DOHH2 (cell line): ENCODE measurements at regions not wholly inside any gene's neighbourhood (a gene's known extent, or its start where the extent isn't known, plus 50 kb on each side); places are given as distances from the start of the nearest gene placed in this dataset.

ENCODE experiments used
- H3F3A ChIP-seq: fragments of 200-600 bp; sonication (generic), shearing (Covaris generic); 2 replicates; pipeline ENCODE4 v1.6.0; 2016; ENCODE audit warnings: antibody characterized with exemption, mild to moderate bottlenecking; ENCODE audit not compliant: control insufficient read depth, insufficient read depth
- H3K27ac ChIP-seq: fragments of 200-600 bp; sonication (generic); 2 replicates; pipeline ENCODE4 v1.5.1; 2014; ENCODE audit warnings: low read depth, mild to moderate bottlenecking, low read length, moderate library complexity
- H3K27me3 ChIP-seq: fragments of 200-600 bp; sonication (generic); 2 replicates; pipeline ENCODE4 v1.6.1; 2014; ENCODE audit warnings: mild to moderate bottlenecking, low read length, mixed read lengths; ENCODE audit not compliant: control insufficient read depth
- H3K36me3 ChIP-seq: fragments of 200-600 bp; sonication (generic); 2 replicates; pipeline ENCODE4 v1.6.1; 2014; ENCODE audit warnings: mild to moderate bottlenecking, low read length, moderate library complexity, mixed read lengths; ENCODE audit not compliant: control insufficient read depth
- H3K4me1 ChIP-seq: fragments of 200-600 bp; sonication (generic); 2 replicates; pipeline ENCODE4 v1.6.1; 2014; ENCODE audit warnings: mild to moderate bottlenecking, low read length, mixed read lengths; ENCODE audit not compliant: control insufficient read depth
- H3K4me2 ChIP-seq: fragments of 200-600 bp; sonication (generic); 2 replicates; pipeline ENCODE4 v1.6.0; 2014; ENCODE audit warnings: mild to moderate bottlenecking, low read length, moderate library complexity
- H3K4me3 ChIP-seq: fragments of 200-600 bp; sonication (generic); 2 replicates; pipeline ENCODE4 v1.5.1; 2014; ENCODE audit warnings: mild to moderate bottlenecking, low read length, mixed read lengths
- H3K79me2 ChIP-seq: fragments of 200-600 bp; sonication (generic); 2 replicates; pipeline ENCODE4 v1.6.1; 2014; ENCODE audit warnings: mild to moderate bottlenecking, low read length, mixed read lengths; ENCODE audit not compliant: control insufficient read depth
- H3K9me2 ChIP-seq: fragments of 200-600 bp; sonication (generic); replicated peaks from 2 replicates; pipeline ENCODE4 v1.6.1; 2014; ENCODE audit warnings: mild to moderate bottlenecking, low read length, mixed read lengths; ENCODE audit not compliant: control insufficient read depth
- H3K9me3 ChIP-seq: fragments of 200-600 bp; sonication (generic); 2 replicates; pipeline ENCODE4 v1.6.1; 2014; ENCODE audit warnings: antibody characterized with exemption, low read length, mixed read lengths; ENCODE audit not compliant: control insufficient read depth, insufficient read depth
- H4K20me1 ChIP-seq: fragments of 200-600 bp; sonication (generic); 2 replicates; pipeline ENCODE4 v1.6.0; 2014; ENCODE audit warnings: low read depth, mild to moderate bottlenecking, antibody characterized with exemption, low read length, moderate library complexity; ENCODE audit not compliant: control insufficient read depth, insufficient read depth
- CTCF ChIP-seq: fragments of 200-600 bp; sonication (generic); IDR thresholded peaks from one replicate; pipeline ENCODE4 v1.5.1; 2014; ENCODE audit warnings: antibody characterized with exemption, mild to moderate bottlenecking, low read depth, low read length; ENCODE audit not compliant: poor library complexity, severe bottlenecking
- EZH2phosphoT487 ChIP-seq: fragments of 200-600 bp; sonication (generic); IDR thresholded peaks from 2 replicates; pipeline ENCODE4 v1.6.1; 2017; ENCODE audit warnings: borderline replicate concordance, mild to moderate bottlenecking, antibody characterized with exemption, low read length, moderate library complexity, mixed read lengths

- no peaks in the 10 kb centered on the region for H3F3A ChIP-seq
- H3K9me3 ChIP-seq = no peaks in the 10 kb centered on the region
- H3K4me2 ChIP-seq = no peak overlapping the region
- no peaks in the 10 kb centered on the region for H3K36me3 ChIP-seq
- no peak overlapping the region for H3K4me3 ChIP-seq
- no peaks in the 10 kb centered on the region for H3K27me3 ChIP-seq
- H3K79me2 ChIP-seq = no peaks in the 10 kb centered on the region
- no peaks in the 10 kb centered on the region for H3K4me1 ChIP-seq
- no peaks in the 10 kb centered on the region for H3K9me2 ChIP-seq
- no peak overlapping the region for H3K27ac ChIP-seq
- H4K20me1 ChIP-seq = no peaks in the 10 kb centered on the region
- TF ChIP-seq EZH2phosphoT487 (no peak), CTCF (no peak)
These were observed 85.6 kb upstream of the GRIA4 start for GRCh38 chr11:105524286-105524685.

- no peaks in the 10 kb centered on the region for H4K20me1 ChIP-seq
- no peaks in the 10 kb centered on the region for H3K27me3 ChIP-seq
- H3K4me1 ChIP-seq = no peaks in the 10 kb centered on the region
- no peaks in the 10 kb centered on the region for H3K9me2 ChIP-seq
- H3F3A ChIP-seq = no peaks in the 10 kb centered on the region
- H3K9me3 ChIP-seq = no peaks in the 10 kb centered on the region
- no peak overlapping the region for H3K4me2 ChIP-seq
- TF ChIP-seq EZH2phosphoT487 = no peak
- no peak for TF ChIP-seq CTCF
- H3K4me3 ChIP-seq = no peak overlapping the region
- no peaks in the 10 kb centered on the region for H3K36me3 ChIP-seq
- H3K27ac ChIP-seq = no peak overlapping the region
- H3K79me2 ChIP-seq = no peaks in the 10 kb centered on the region
These were observed 89.0 kb upstream of the GRIA4 start for GRCh38 chr11:105520706-105521345.

DNA sequence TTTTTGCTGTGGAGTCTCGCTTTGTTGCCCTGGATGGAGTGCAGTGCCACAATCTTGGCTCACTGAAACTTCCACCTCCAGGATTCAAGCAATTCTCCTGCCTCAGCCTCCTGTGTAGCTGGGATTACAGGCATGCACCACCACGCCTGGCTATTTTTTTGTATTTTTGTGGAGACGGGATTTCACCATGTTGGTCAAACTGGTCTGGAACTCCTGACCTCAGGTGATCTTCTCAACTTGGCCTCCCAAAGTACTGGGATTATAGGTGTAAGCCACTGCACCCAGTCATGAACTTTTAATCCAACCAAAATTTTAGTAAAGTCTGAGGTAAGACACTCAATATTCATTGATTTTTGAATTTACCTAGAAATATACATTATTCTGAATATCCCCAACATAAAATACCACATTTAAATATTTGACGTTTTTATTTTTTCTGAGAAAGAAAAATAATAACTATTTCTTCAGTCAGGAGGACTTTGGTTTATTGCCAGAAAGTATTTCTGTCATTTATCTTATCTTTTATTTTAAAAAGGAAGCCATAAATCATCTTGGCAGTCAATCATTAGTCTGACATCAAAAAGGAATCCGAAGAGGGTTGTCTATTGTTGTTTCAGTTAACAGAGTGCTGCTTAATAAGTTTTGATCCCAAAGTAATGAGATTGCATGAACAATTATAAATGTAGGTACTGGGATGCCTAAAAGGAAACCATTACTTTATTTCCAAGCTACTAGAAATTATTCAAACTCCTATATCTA lies 102.2 kb upstream of the GRIA4 start:
- Histone ChIP-seq H3K79me2 (no peaks in the 10 kb centered on the region), H3K4me3 (no peak overlapping the region), H3K4me1 (no peaks in the 10 kb centered on the region), H3K27ac (no peak overlapping the region), H3K9me2 (no peaks in the 10 kb centered on the region), H3K9me3 (no peaks in the 10 kb centered on the region), H3K4me2 (no peak overlapping the region), H3K36me3 (no peaks in the 10 kb centered on the region), H3F3A (no peaks in the 10 kb centered on the region), H4K20me1 (no peaks in the 10 kb centered on the region), H3K27me3 (no peaks in the 10 kb centered on the region)
- TF ChIP-seq CTCF = no peak
- no peak for TF ChIP-seq EZH2phosphoT487
